Tibial artery (tissue), 4 donors: ENCODE measurements at regions not wholly inside any gene's neighbourhood (a gene's known extent, or its start where the extent isn't known, plus 50 kb on each side); places are given as distances from the start of the nearest gene placed in this dataset.

Experiments
- DNase-seq, 2 donors: peaks; one replicate each; pipeline ENCODE4 v3.0.0-alpha.2; 2019
- H3K27ac ChIP-seq, 2 donors: fragments of 200-600 bp; sonication (generic) in 1 of 2; 1 replicate in 1 of 2; 2 replicates in 1 of 2; pipeline ENCODE4 v1.5.1; 2018 to 2019; ENCODE audit warnings: mild to moderate bottlenecking in 1 of 2
- H3K27me3 ChIP-seq, 2 donors: fragments of 200-600 bp; sonication (generic) in 1 of 2; one replicate each; pipeline versions ENCODE4 v1.5.1 to v1.6.0; 2016 to 2019
- H3K36me3 ChIP-seq, 3 donors: fragments of 200-600 bp; sonication (generic) in 2 of 3; one replicate each; pipeline ENCODE4 v1.5.1; 2016 to 2019; ENCODE audit warnings: mild to moderate bottlenecking in 2 of 3
- H3K4me1 ChIP-seq, 4 donors: fragments of 200-600 bp; sonication (generic) in 2 of 4; 1 replicate in 3 of 4; 2 replicates in 1 of 4; pipeline ENCODE4 v1.5.1; 2016 to 2019
- H3K4me3 ChIP-seq, 2 donors: fragments of 200-600 bp; sonication (generic) in 1 of 2; 1 replicate in 1 of 2; 2 replicates in 1 of 2; pipeline ENCODE4 v1.5.1; 2018 to 2019; ENCODE audit warnings: mild to moderate bottlenecking in 2 of 2
- H3K9me3 ChIP-seq, 3 donors: fragments of 200-600 bp; sonication (generic) in 1 of 3; one replicate each; pipeline ENCODE4 v1.5.1; 2016 to 2019
- CTCF ChIP-seq, 2 experiments: fragments of 200-600 bp in 1 of 2; fragments of 450-650 bp in 1 of 2; IDR thresholded peaks; one replicate each; pipeline ENCODE4 v1.5.1; 2017 to 2019; ENCODE audit warnings: antibody characterized with exemption in 2 of 2, mild to moderate bottlenecking in 1 of 2, moderate library complexity in 1 of 2
- intact Hi-C: fragments of 100-400 bp; cut with DNase I; formaldehyde crosslinking; loops from one replicate; pipeline ENCODE4 v1.15.0; 2023; ENCODE audit warnings: low total_unique reads

- no peak for DNase-seq
- Histone ChIP-seq H3K36me3 (no peaks in the 10 kb centered on the region), H3K9me3 (no peaks in the 10 kb centered on the region), H3K4me1 (peaks cover 0 to 6% (median 0%) of the 10 kb centered on the region in 4 donors), H3K4me3 (no peak overlapping the region), H3K27me3 (no peaks in the 10 kb centered on the region), H3K27ac (no peak overlapping the region)
- no peak for TF ChIP-seq CTCF (IDR thresholded peaks at IDR 0.05)
- intact Hi-C loops, result no loop called here
Measured at GRCh38 chrX:131792356-131792749, 230.7 kb upstream of the STK26 start.

- intact Hi-C loops, result no loop called here
- Histone ChIP-seq H3K9me3 (no peaks in the 10 kb centered on the region), H3K4me3 (no peak overlapping the region), H3K27ac (no peak overlapping the region), H3K4me1 (peaks cover 0 to 6% (median 0%) of the 10 kb centered on the region in 4 donors), H3K27me3 (no peaks in the 10 kb centered on the region), H3K36me3 (no peaks in the 10 kb centered on the region)
- DNase-seq, result no peak
- no peak for TF ChIP-seq CTCF (IDR thresholded peaks at IDR 0.05)
Measured at GRCh38 chrX:131792789-131793462, 230.2 kb upstream of the STK26 start.

- H3K36me3 ChIP-seq, result no peaks in the 10 kb centered on the region
- DNase-seq, result no peak
- H3K27ac ChIP-seq, result no peak overlapping the region
- no peaks in the 10 kb centered on the region for H3K9me3 ChIP-seq
- TF ChIP-seq CTCF (IDR thresholded peaks at IDR 0.05), result no peak
- H3K27me3 ChIP-seq, result no peaks in the 10 kb centered on the region
- H3K4me3 ChIP-seq, result no peak overlapping the region
- peaks cover 0 to 6% (median 0%) of the 10 kb centered on the region in 4 donors for H3K4me1 ChIP-seq
- intact Hi-C loops, result no loop called here
Measured at GRCh38 chrX:131795442-131796229, 227.5 kb upstream of the STK26 start.

GRCh38 chrX:131801066-131801465, 222.0 kb upstream of the STK26 start:
- DNase-seq, result no peak
- Histone ChIP-seq H3K27me3 (no peaks in the 10 kb centered on the region), H3K27ac (no peak overlapping the region), H3K9me3 (no peaks in the 10 kb centered on the region), H3K4me1 (no peaks in the 10 kb centered on the region), H3K4me3 (no peak overlapping the region), H3K36me3 (no peaks in the 10 kb centered on the region)
- no peak for TF ChIP-seq CTCF (IDR thresholded peaks at IDR 0.05)
- intact Hi-C loops, result no loop called here

GRCh38 chrX:131801911-131802310, 221.2 kb upstream of the STK26 start:
- intact Hi-C loops, result no loop called here
- no peak for TF ChIP-seq CTCF (IDR thresholded peaks at IDR 0.05)
- no peaks in the 10 kb centered on the region for H3K36me3 ChIP-seq

More at GRCh38 chrX:131801911-131802310, 221.2 kb upstream of the STK26 start:
- Histone ChIP-seq H3K27me3 (no peaks in the 10 kb centered on the region), H3K9me3 (no peaks in the 10 kb centered on the region), H3K4me3 (no peak overlapping the region), H3K27ac (no peak overlapping the region), H3K4me1 (no peaks in the 10 kb centered on the region)
- DNase-seq, result no peak
